Tibial artery (tissue), 4 donors: ENCODE measurements at regions not wholly inside any gene's neighbourhood (a gene's known extent, or its start where the extent isn't known, plus 50 kb on each side); places are given as distances from the start of the nearest gene placed in this dataset.

Experiments used
- DNase-seq, 2 donors: peaks; one replicate each; pipeline ENCODE4 v3.0.0-alpha.2; 2019
- H3K27ac ChIP-seq, 2 donors: fragments of 200-600 bp; sonication (generic) in 1 of 2; 1 replicate in 1 of 2; 2 replicates in 1 of 2; pipeline ENCODE4 v1.5.1; 2018 to 2019; ENCODE audit warnings: mild to moderate bottlenecking in 1 of 2
- H3K27me3 ChIP-seq, 2 donors: fragments of 200-600 bp; sonication (generic) in 1 of 2; one replicate each; pipeline versions ENCODE4 v1.5.1 to v1.6.0; 2016 to 2019
- H3K36me3 ChIP-seq, 3 donors: fragments of 200-600 bp; sonication (generic) in 2 of 3; one replicate each; pipeline ENCODE4 v1.5.1; 2016 to 2019; ENCODE audit warnings: mild to moderate bottlenecking in 2 of 3
- H3K4me1 ChIP-seq, 4 donors: fragments of 200-600 bp; sonication (generic) in 2 of 4; 1 replicate in 3 of 4; 2 replicates in 1 of 4; pipeline ENCODE4 v1.5.1; 2016 to 2019
- H3K4me3 ChIP-seq, 2 donors: fragments of 200-600 bp; sonication (generic) in 1 of 2; 1 replicate in 1 of 2; 2 replicates in 1 of 2; pipeline ENCODE4 v1.5.1; 2018 to 2019; ENCODE audit warnings: mild to moderate bottlenecking in 2 of 2
- H3K9me3 ChIP-seq, 3 donors: fragments of 200-600 bp; sonication (generic) in 1 of 3; one replicate each; pipeline ENCODE4 v1.5.1; 2016 to 2019
- intact Hi-C: fragments of 100-400 bp; cut with DNase I; formaldehyde crosslinking; loops from one replicate; pipeline ENCODE4 v1.15.0; 2023; ENCODE audit warnings: low total_unique reads
- TF ChIP-seq, protein P1 (sequence below), 2 experiments: fragments of 200-600 bp in 1 of 2; fragments of 450-650 bp in 1 of 2; IDR thresholded peaks; one replicate each; pipeline ENCODE4 v1.5.1; 2017 to 2019; ENCODE audit warnings: antibody characterized with exemption in 2 of 2, mild to moderate bottlenecking in 1 of 2, moderate library complexity in 1 of 2

DNA sequence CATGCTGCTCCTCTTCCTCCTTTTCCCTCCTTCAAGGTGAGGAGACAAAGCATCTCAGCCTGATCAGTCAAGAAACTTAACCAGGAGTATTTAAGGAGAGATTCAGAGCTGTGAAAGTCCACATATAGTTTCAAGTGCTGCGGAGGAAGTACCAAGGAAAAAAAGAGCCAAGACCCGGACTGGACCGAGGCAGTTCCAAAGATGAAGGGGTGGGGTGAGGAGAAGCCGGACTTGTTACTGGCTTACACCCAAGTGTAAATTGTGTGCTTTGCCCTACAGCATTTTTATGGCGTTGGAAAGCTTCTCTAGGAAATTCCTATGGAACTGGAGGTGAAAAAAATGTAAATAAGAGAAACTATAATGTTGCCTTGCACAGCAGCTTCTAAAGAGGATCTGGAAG, 263.1 kb downstream of the GRIN2B start:
- H3K4me3 ChIP-seq, result no peak overlapping the region
- no peaks in the 10 kb centered on the region for H3K36me3 ChIP-seq
- intact Hi-C loops, result no loop called here
- TF ChIP-seq, protein P1, sequence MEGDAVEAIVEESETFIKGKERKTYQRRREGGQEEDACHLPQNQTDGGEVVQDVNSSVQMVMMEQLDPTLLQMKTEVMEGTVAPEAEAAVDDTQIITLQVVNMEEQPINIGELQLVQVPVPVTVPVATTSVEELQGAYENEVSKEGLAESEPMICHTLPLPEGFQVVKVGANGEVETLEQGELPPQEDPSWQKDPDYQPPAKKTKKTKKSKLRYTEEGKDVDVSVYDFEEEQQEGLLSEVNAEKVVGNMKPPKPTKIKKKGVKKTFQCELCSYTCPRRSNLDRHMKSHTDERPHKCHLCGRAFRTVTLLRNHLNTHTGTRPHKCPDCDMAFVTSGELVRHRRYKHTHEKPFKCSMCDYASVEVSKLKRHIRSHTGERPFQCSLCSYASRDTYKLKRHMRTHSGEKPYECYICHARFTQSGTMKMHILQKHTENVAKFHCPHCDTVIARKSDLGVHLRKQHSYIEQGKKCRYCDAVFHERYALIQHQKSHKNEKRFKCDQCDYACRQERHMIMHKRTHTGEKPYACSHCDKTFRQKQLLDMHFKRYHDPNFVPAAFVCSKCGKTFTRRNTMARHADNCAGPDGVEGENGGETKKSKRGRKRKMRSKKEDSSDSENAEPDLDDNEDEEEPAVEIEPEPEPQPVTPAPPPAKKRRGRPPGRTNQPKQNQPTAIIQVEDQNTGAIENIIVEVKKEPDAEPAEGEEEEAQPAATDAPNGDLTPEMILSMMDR (IDR thresholded peaks at IDR 0.05), result no peak
- H3K4me1 ChIP-seq, result no peaks in the 10 kb centered on the region
- H3K27ac ChIP-seq, result no peak overlapping the region
- no peaks in the 10 kb centered on the region for H3K9me3 ChIP-seq
- DNase-seq, result no peak
- H3K27me3 ChIP-seq, result no peaks in the 10 kb centered on the region

DNA sequence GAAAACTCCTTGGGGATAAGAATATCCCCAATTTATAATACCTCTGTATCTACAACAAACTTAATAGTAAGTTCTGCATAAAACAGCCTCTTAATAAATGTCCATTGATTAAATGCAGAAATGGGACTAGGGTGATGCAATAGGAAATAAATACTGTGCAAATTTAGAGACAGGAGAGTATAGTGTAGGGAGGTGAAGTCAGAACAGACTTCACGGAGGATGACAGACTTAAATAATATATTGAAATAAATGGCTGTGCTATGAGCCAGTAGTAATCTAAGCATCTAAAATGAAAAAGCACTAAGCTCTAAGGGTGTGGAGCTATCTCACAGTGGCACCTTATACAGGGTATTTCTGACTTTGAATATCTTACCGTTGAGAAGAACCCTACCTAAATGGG, 265.3 kb downstream of the GRIN2B start:
- no peaks in the 10 kb centered on the region for H3K27me3 ChIP-seq
- H3K27ac ChIP-seq, result no peak overlapping the region
- H3K4me1 ChIP-seq, result no peaks in the 10 kb centered on the region
- H3K36me3 ChIP-seq, result no peaks in the 10 kb centered on the region
- intact Hi-C loops, result no loop called here
- H3K4me3 ChIP-seq, result no peak overlapping the region
- TF ChIP-seq, protein P1 (IDR thresholded peaks at IDR 0.05), result no peak
- no peak for DNase-seq
- H3K9me3 ChIP-seq, result no peaks in the 10 kb centered on the region

DNA sequence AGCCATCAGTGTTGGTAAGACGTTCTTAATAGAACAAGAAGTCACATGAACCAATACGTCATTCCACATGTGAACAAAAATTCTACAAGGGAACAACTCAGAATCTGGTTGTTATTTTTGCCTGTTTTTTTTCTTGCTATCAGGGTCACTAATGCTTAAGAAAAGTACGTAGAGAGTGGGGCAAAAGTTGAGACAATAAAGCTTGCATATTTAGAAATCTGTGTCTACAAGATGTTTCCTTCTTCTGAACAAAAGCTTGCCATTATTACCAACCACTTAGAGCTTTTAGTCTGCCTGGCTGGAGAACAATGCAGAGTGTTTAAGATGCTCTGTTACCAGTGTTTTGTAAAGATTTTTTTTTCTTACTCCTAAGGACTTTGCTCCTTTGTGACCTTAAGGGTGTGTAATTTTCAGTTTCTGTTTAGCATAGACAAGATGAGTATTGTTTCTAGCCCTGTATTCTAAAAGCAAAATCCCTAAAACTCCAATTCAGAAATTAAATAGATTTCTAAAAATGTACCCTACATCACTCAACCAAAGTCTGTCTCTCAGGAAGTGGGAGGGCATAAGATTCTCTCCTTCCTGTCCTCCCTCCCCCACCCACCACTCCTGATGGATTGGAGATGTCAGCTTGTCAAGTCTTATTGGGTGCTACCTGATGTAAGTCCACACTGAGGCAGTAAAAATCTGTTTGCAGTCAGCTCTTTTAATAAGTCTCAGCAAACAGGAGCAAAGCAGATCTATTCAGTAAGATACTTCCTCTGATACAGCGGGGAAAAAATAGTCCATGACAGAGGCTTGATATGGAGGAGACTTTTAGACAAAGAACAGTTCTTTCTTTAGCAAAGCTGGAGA, 267.6 kb downstream of the GRIN2B start:
- no peak for DNase-seq
- no peak overlapping the region for H3K27ac ChIP-seq
- intact Hi-C loops, result no loop called here
- H3K36me3 ChIP-seq, result no peaks in the 10 kb centered on the region
- H3K4me3 ChIP-seq, result no peak overlapping the region
- H3K27me3 ChIP-seq, result no peaks in the 10 kb centered on the region
- H3K4me1 ChIP-seq, result no peaks in the 10 kb centered on the region
- H3K9me3 ChIP-seq, result no peaks in the 10 kb centered on the region
- TF ChIP-seq, protein P1 (IDR thresholded peaks at IDR 0.05), result no peak

DNA sequence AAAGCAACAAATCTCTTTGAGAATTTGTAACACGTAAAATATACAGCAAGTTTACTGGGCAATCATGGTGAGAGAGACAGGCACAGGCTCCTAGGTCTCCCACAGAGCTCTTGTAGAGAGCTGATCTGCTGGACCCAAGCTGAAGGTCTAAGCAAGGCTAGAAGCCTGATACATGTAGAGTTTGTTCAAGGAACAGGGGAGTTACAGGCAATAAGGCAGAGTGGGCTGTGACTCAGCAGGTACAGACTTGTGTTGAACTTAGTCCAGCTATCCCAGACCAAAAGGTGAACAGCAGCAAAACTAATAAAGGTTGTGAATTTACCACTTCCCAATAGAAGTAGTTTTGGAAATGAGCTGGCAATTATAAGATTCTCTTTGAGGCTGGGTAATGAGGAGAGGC, 273.6 kb downstream of the GRIN2B start:
- intact Hi-C loops, result no loop called here
- no peaks in the 10 kb centered on the region for H3K27me3 ChIP-seq
- H3K27ac ChIP-seq, result no peak overlapping the region
- no peak for DNase-seq
- no peak overlapping the region for H3K4me3 ChIP-seq
- H3K9me3 ChIP-seq, result no peaks in the 10 kb centered on the region
- no peaks in the 10 kb centered on the region for H3K36me3 ChIP-seq
- TF ChIP-seq, protein P1 (IDR thresholded peaks at IDR 0.05), result no peak
- no peaks in the 10 kb centered on the region for H3K4me1 ChIP-seq

DNA sequence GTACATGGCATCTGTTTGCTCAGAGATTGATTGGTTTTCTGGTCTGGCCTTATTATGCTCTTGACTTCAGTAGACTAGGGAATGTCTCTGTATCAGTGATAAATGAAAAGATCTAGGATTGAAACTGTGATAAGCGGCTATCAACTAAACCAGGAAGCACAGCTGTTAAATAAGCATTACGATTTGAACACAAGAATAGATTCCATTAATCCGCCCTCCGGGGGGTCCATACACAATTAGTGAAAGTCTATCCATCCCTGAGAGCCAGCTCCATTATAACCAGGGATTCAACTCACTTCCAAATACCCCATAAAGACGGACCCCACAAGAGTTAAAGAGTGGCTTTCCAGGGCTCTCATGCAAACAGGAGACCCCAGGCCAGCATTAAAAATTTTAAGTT, 279.0 kb downstream of the GRIN2B start:
- no peaks in the 10 kb centered on the region for H3K4me1 ChIP-seq
- no peaks in the 10 kb centered on the region for H3K9me3 ChIP-seq
- intact Hi-C loops, result no loop called here
- H3K36me3 ChIP-seq, result no peaks in the 10 kb centered on the region
- H3K4me3 ChIP-seq, result no peak overlapping the region
- H3K27me3 ChIP-seq, result no peaks in the 10 kb centered on the region
- H3K27ac ChIP-seq, result no peak overlapping the region
- TF ChIP-seq, protein P1 (IDR thresholded peaks at IDR 0.05), result no peak
- DNase-seq, result no peak
